ENCODE measurements at regions not wholly inside any gene's neighbourhood (a gene's known extent, or its start where the extent isn't known, plus 50 kb on each side); places are given as distances from the start of the nearest gene placed in this dataset.
"Not testable (repeated sequence)": the region's sequence is repeated elsewhere in the genome, so short reads cannot be mapped to it uniquely, and the experiment has no call there.

GRCh38 chr15:77916966-77917635, 160.4 kb downstream of the TBC1D2B start:
- TF ChIP-seq CTCF, POLR2A (IDR thresholded peaks at IDR 0.05): not testable (repeated sequence)

All from thyroid gland (tissue), 4 donors.